CD4-positive, alpha-beta T cell (primary cell): ENCODE measurements at regions not wholly inside any gene's neighbourhood (a gene's known extent, or its start where the extent isn't known, plus 50 kb on each side); places are given as distances from the start of the nearest gene placed in this dataset.

Experiments
- ATAC-seq: fragments of 200-7000 bp; cut with Tn5 transposase; one replicate; pipeline ENCODE4 v1.10.0; 2022; ENCODE audit warnings: mild to moderate bottlenecking; ENCODE audit not compliant: poor library complexity
- CTCF ChIA-PET: fragments of 350-600 bp; sonication (Branson Sonifier 250); formaldehyde crosslinking; loops from one replicate; lab custom pipeline; 2021; ENCODE audit warnings: antibody characterized with exemption, inconsistent platforms; lab: Charles Lee
- POLR2A ChIA-PET: fragments of 350-600 bp; sonication (Branson Sonifier 250); formaldehyde crosslinking; loops from one replicate; lab custom pipeline; 2021; ENCODE audit warnings: antibody characterized with exemption, inconsistent platforms; lab: Charles Lee
- DNase-seq, 14 experiments: peaks; one replicate each; pipeline ENCODE4 v3.0.0-alpha.2; 2013 to 2020; ENCODE audit warnings: mixed read lengths in 2 of 14
- H3K27ac ChIP-seq, 2 donors: one replicate each; pipeline versions ENCODE4 v1.5.1 to v1.7.0; 2013; ENCODE audit warnings: low read length in 2 of 2, low read depth in 1 of 2, mild to moderate bottlenecking in 1 of 2
- H3K27me3 ChIP-seq, 2 experiments: 1 replicate in 1 of 2; 2 replicates in 1 of 2; pipeline versions ENCODE4 v1.6.1 to v1.7.0; 2013; ENCODE audit warnings: low read length in 2 of 2, control low read depth in 1 of 2, mild to moderate bottlenecking in 1 of 2, moderate library complexity in 1 of 2; ENCODE audit not compliant: insufficient read depth in 2 of 2, control insufficient read depth in 1 of 2
- H3K36me3 ChIP-seq: one replicate; pipeline ENCODE4 v1.6.1; 2013; ENCODE audit warnings: low read length, control low read depth; ENCODE audit not compliant: insufficient read depth
- H3K4me1 ChIP-seq: one replicate; pipeline ENCODE4 v1.6.1; 2013; ENCODE audit warnings: low read length, control low read depth; ENCODE audit not compliant: insufficient read depth
- H3K4me3 ChIP-seq: one replicate; pipeline ENCODE4 v1.5.1; 2013; ENCODE audit warnings: mild to moderate bottlenecking, low read length, moderate library complexity
- H3K9me3 ChIP-seq, 2 experiments: 1 replicate in 1 of 2; 2 replicates in 1 of 2; pipeline versions ENCODE4 v1.6.1 to v1.7.0; 2013; ENCODE audit warnings: low read length in 2 of 2, mild to moderate bottlenecking in 2 of 2, control low read depth in 1 of 2, moderate library complexity in 1 of 2; ENCODE audit not compliant: control insufficient read depth in 1 of 2, insufficient read depth in 1 of 2
- H3K27ac Mint-ChIP-seq: one replicate; pipeline ENCODE4 v1.8.0; 2020; ENCODE audit warnings: mixed read lengths
- H3K27me3 Mint-ChIP-seq: one replicate; pipeline ENCODE4 v1.8.0; 2021; ENCODE audit warnings: mixed read lengths
- H3K36me3 Mint-ChIP-seq: one replicate; pipeline ENCODE4 v1.8.0; 2021; ENCODE audit warnings: low read depth, mixed read lengths
- H3K4me1 Mint-ChIP-seq: one replicate; pipeline ENCODE4 v1.8.0; 2021; ENCODE audit warnings: low read depth, mixed read lengths
- H3K4me3 Mint-ChIP-seq: one replicate; pipeline ENCODE4 v1.8.0; 2020; ENCODE audit warnings: mild to moderate bottlenecking, mixed read lengths
- H3K9me3 Mint-ChIP-seq: one replicate; pipeline ENCODE4 v1.8.0; 2020; ENCODE audit warnings: mixed read lengths
- CTCF ChIP-seq: fragments of 200-600 bp; IDR thresholded peaks from one replicate; pipeline ENCODE4 v1.8.0; 2022; ENCODE audit warnings: antibody characterized with exemption, mild to moderate bottlenecking
- intact Hi-C, 2 experiments: fragments of 100-400 bp; cut with DNase I in 1 of 2; cut with micrococcal nuclease in 1 of 2; formaldehyde crosslinking; loops; one replicate each; pipeline versions ENCODE4 v1.15.1 to v1.9.0; 2023 to 2025; cut with DNase I, micrococcal nuclease

- intact Hi-C loops: no loop called here
- H3K9me3 Mint-ChIP-seq: no peaks in the 10 kb centered on the region
- no peak overlapping the region for H3K4me3 Mint-ChIP-seq
- Histone ChIP-seq H3K27me3 (peaks cover 0 to 4% of the 10 kb centered on the region in 2 experiments), H3K9me3 (no peaks in the 10 kb centered on the region), H3K4me1 (peaks cover 8% of the 10 kb centered on the region), H3K36me3 (no peaks in the 10 kb centered on the region), H3K27ac (no peak overlapping the region), H3K4me3 (no peak overlapping the region)
- H3K27ac Mint-ChIP-seq: no peak overlapping the region
- no peaks in the 10 kb centered on the region for H3K27me3 Mint-ChIP-seq
- no peaks in the 10 kb centered on the region for H3K36me3 Mint-ChIP-seq
- ChIA-PET POLR2A (interaction anchor here (0.6 kb wide), 1 partner anchor 53 kb away, joined by 5 read pairs; no protein-coding TSS in a partner anchor), CTCF (no interaction called here)
- DNase-seq (no peak), ATAC-seq (no peak)
- H3K4me1 Mint-ChIP-seq: peaks cover 7% of the 10 kb centered on the region
- TF ChIP-seq CTCF: no peak
Observed at GRCh38 chr15:31250033-31250432, 76.6 kb upstream of the KLF13 start.

- H3K36me3 ChIP-seq: no peaks in the 10 kb centered on the region
- no peaks in the 10 kb centered on the region for H3K9me3 ChIP-seq
- no peak for DNase-seq
- no peaks in the 10 kb centered on the region for H3K27me3 Mint-ChIP-seq
- H3K4me3 Mint-ChIP-seq: no peak overlapping the region
- no peak overlapping the region for H3K27ac Mint-ChIP-seq
- CTCF ChIA-PET: interaction anchor here (0.6 kb wide), 1 partner anchor 1375 kb away, joined by 3 read pairs; no protein-coding TSS in a partner anchor
- no peak overlapping the region for H3K4me3 ChIP-seq
- peaks cover 15% of the 10 kb centered on the region for H3K4me1 ChIP-seq
- H3K27me3 ChIP-seq: peaks cover 0 to 4% of the 10 kb centered on the region in 2 experiments
- no peaks in the 10 kb centered on the region for H3K36me3 Mint-ChIP-seq
- no peak overlapping the region for H3K27ac ChIP-seq
- no peak for ATAC-seq
- H3K9me3 Mint-ChIP-seq: no peaks in the 10 kb centered on the region
- TF ChIP-seq CTCF: no peak
- POLR2A ChIA-PET: interaction anchor here (1.3 to 1.4 kb wide), 2 partner anchors 9 to 12 kb away, joined by 3 to 4 read pairs; no protein-coding TSS in a partner anchor
- H3K4me1 Mint-ChIP-seq: peaks cover 15% of the 10 kb centered on the region
- intact Hi-C loops: no loop called here
Observed at GRCh38 chr15:31251165-31251564, 75.5 kb upstream of the KLF13 start.

- Histone ChIP-seq H3K27ac (no peak overlapping the region), H3K4me3 (no peak overlapping the region), H3K36me3 (no peaks in the 10 kb centered on the region), H3K9me3 (no peaks in the 10 kb centered on the region), H3K27me3 (peaks cover 0 to 4% of the 10 kb centered on the region in 2 experiments), H3K4me1 (peaks cover 26% of the 10 kb centered on the region)
- ChIA-PET POLR2A (interaction anchor here (1.1 to 1.4 kb wide), 3 partner anchors 10 to 32 kb away, joined by 3 to 4 read pairs (median 3); no protein-coding TSS in a partner anchor), CTCF (no interaction called here)
- no peaks in the 10 kb centered on the region for H3K9me3 Mint-ChIP-seq
- H3K36me3 Mint-ChIP-seq: no peaks in the 10 kb centered on the region
- TF ChIP-seq CTCF: no peak
- peaks cover 19% of the 10 kb centered on the region for H3K4me1 Mint-ChIP-seq
- no peak for DNase-seq
- no peak overlapping the region for H3K27ac Mint-ChIP-seq
- no peak for ATAC-seq
- H3K4me3 Mint-ChIP-seq: no peak overlapping the region
- intact Hi-C loops: no loop called here
- no peaks in the 10 kb centered on the region for H3K27me3 Mint-ChIP-seq
Observed at GRCh38 chr15:31252171-31252785, 74.4 kb upstream of the KLF13 start.
